ENCODE measurements at regions not wholly inside any gene's neighbourhood (a gene's known extent, or its start where the extent isn't known, plus 50 kb on each side); places are given as distances from the start of the nearest gene placed in this dataset.

GRCh38 chr6:145227593-145227992, 507.7 kb downstream of the EPM2A start:
- Mint-ChIP-seq H3K36me3 (ENCODE audit: unreplicated experiment) (no peaks in the 10 kb centered on the region), H3K27me3 (ENCODE audit: unreplicated experiment) (no peaks in the 10 kb centered on the region), H3K27ac (ENCODE audit: unreplicated experiment) (no peak overlapping the region), H3K4me3 (ENCODE audit: unreplicated experiment) (no peak overlapping the region), H3K9me3 (ENCODE audit: unreplicated experiment) (no peaks in the 10 kb centered on the region), H3K4me1 (ENCODE audit: low read depth, unreplicated experiment) (no peaks in the 10 kb centered on the region)
- DNase-seq, result no peak
- TF ChIP-seq CTCF (IDR thresholded peaks at IDR 0.05; ENCODE audit: partially characterized antibody, unreplicated experiment), result no peak

GRCh38 chr6:145228962-145229582, 506.2 kb downstream of the EPM2A start:
- DNase-seq, result no peak
- Mint-ChIP-seq H3K4me1 (ENCODE audit: low read depth, unreplicated experiment) (no peaks in the 10 kb centered on the region), H3K27ac (ENCODE audit: unreplicated experiment) (no peak overlapping the region), H3K36me3 (ENCODE audit: unreplicated experiment) (no peaks in the 10 kb centered on the region), H3K27me3 (ENCODE audit: unreplicated experiment) (no peaks in the 10 kb centered on the region), H3K4me3 (ENCODE audit: unreplicated experiment) (no peak overlapping the region), H3K9me3 (ENCODE audit: unreplicated experiment) (no peaks in the 10 kb centered on the region)
- TF ChIP-seq CTCF (IDR thresholded peaks at IDR 0.05; ENCODE audit: partially characterized antibody, unreplicated experiment), result no peak

- H3K4me3 Mint-ChIP-seq (ENCODE audit: unreplicated experiment), result no peak overlapping the region
- no peak overlapping the region for H3K27ac Mint-ChIP-seq (ENCODE audit: unreplicated experiment)
- no peak for DNase-seq
- TF ChIP-seq CTCF (IDR thresholded peaks at IDR 0.05; ENCODE audit: partially characterized antibody, unreplicated experiment), result no peak
- H3K9me3 Mint-ChIP-seq (ENCODE audit: unreplicated experiment), result no peaks in the 10 kb centered on the region
- no peaks in the 10 kb centered on the region for H3K27me3 Mint-ChIP-seq (ENCODE audit: unreplicated experiment)
- no peaks in the 10 kb centered on the region for H3K36me3 Mint-ChIP-seq (ENCODE audit: unreplicated experiment)
- no peaks in the 10 kb centered on the region for H3K4me1 Mint-ChIP-seq (ENCODE audit: low read depth, unreplicated experiment)
Observed at GRCh38 chr6:145233955-145234354, 501.4 kb downstream of the EPM2A start.

- no peak overlapping the region for H3K27ac Mint-ChIP-seq (ENCODE audit: unreplicated experiment)
- DNase-seq, result no peak
- H3K9me3 Mint-ChIP-seq (ENCODE audit: unreplicated experiment), result no peaks in the 10 kb centered on the region
- H3K4me3 Mint-ChIP-seq (ENCODE audit: unreplicated experiment), result no peak overlapping the region
- H3K4me1 Mint-ChIP-seq (ENCODE audit: low read depth, unreplicated experiment), result no peaks in the 10 kb centered on the region
- no peak for TF ChIP-seq CTCF (IDR thresholded peaks at IDR 0.05; ENCODE audit: partially characterized antibody, unreplicated experiment)
- H3K27me3 Mint-ChIP-seq (ENCODE audit: unreplicated experiment), result no peaks in the 10 kb centered on the region
- H3K36me3 Mint-ChIP-seq (ENCODE audit: unreplicated experiment), result no peaks in the 10 kb centered on the region
Observed at GRCh38 chr6:145235207-145235606, 500.1 kb downstream of the EPM2A start.

- TF ChIP-seq CTCF (IDR thresholded peaks at IDR 0.05; ENCODE audit: partially characterized antibody, unreplicated experiment), result no peak
- Mint-ChIP-seq H3K4me3 (ENCODE audit: unreplicated experiment) (no peak overlapping the region), H3K27me3 (ENCODE audit: unreplicated experiment) (no peaks in the 10 kb centered on the region), H3K27ac (ENCODE audit: unreplicated experiment) (no peak overlapping the region), H3K36me3 (ENCODE audit: unreplicated experiment) (no peaks in the 10 kb centered on the region), H3K4me1 (ENCODE audit: low read depth, unreplicated experiment) (no peaks in the 10 kb centered on the region), H3K9me3 (ENCODE audit: unreplicated experiment) (no peaks in the 10 kb centered on the region)
- DNase-seq, result no peak
Observed at GRCh38 chr6:145238787-145239186, 496.5 kb downstream of the EPM2A start.
